ENCODE measurements at regions not wholly inside any gene's neighbourhood (a gene's known extent, or its start where the extent isn't known, plus 50 kb on each side); places are given as distances from the start of the nearest gene placed in this dataset.

- no peak for ATAC-seq
These were observed 1066.5 kb downstream of the SORCS3 start for GRCh38 chr10:105707603-105708002.

GRCh38 chr10:105706281-105707026 lies 1065.4 kb downstream of the SORCS3 start:
- no peak for ATAC-seq

- ATAC-seq = no peak
These were observed 1061.1 kb downstream of the SORCS3 start for GRCh38 chr10:105702211-105702610.

GRCh38 chr10:105700218-105700617 lies 1059.1 kb downstream of the SORCS3 start:
- ATAC-seq = no peak

- no peak for ATAC-seq
These were observed 1058.4 kb downstream of the SORCS3 start for GRCh38 chr10:105699504-105699903.

GRCh38 chr10:105698592-105698991 lies 1057.5 kb downstream of the SORCS3 start:
- no peak for ATAC-seq

GRCh38 chr10:105697290-105697780 lies 1056.2 kb downstream of the SORCS3 start:
- no peak for ATAC-seq

GRCh38 chr10:105691811-105692210 lies 1050.7 kb downstream of the SORCS3 start:
- no peak for ATAC-seq

GRCh38 chr10:105682911-105683310 lies 1041.8 kb downstream of the SORCS3 start:
- ATAC-seq = no peak

GRCh38 chr10:105681051-105681450 lies 1040.0 kb downstream of the SORCS3 start:
- ATAC-seq = no peak

- no peak for ATAC-seq
These were observed 1038.7 kb downstream of the SORCS3 start for GRCh38 chr10:105679781-105680180.

GRCh38 chr10:105675333-105675732 lies 1034.2 kb downstream of the SORCS3 start:
- ATAC-seq = no peak

GRCh38 chr10:105674448-105674847 lies 1033.4 kb downstream of the SORCS3 start:
- ATAC-seq = no peak

- ATAC-seq = no peak
These were observed 1017.6 kb downstream of the SORCS3 start for GRCh38 chr10:105658696-105659095.

GRCh38 chr10:105656856-105657255 lies 1015.8 kb downstream of the SORCS3 start:
- no peak for ATAC-seq

GRCh38 chr10:105650306-105650705 lies 1009.2 kb downstream of the SORCS3 start:
- no peak for ATAC-seq

GRCh38 chr10:105647354-105647753 lies 1006.3 kb downstream of the SORCS3 start:
- ATAC-seq = no peak

GRCh38 chr10:105644978-105645377 lies 1003.9 kb downstream of the SORCS3 start:
- no peak for ATAC-seq

- ATAC-seq = no peak
These were observed 1003.5 kb downstream of the SORCS3 start for GRCh38 chr10:105644559-105644958.

- no peak for ATAC-seq
These were observed 1003.0 kb downstream of the SORCS3 start for GRCh38 chr10:105644091-105644490.

GRCh38 chr10:105643660-105644059 lies 1002.6 kb downstream of the SORCS3 start:
- no peak for ATAC-seq

GRCh38 chr10:105634281-105634680 lies 993.2 kb downstream of the SORCS3 start:
- no peak for ATAC-seq

GRCh38 chr10:105615715-105616365 lies 974.8 kb downstream of the SORCS3 start:
- no peak for ATAC-seq

- ATAC-seq = no peak
These were observed 970.2 kb downstream of the SORCS3 start for GRCh38 chr10:105611244-105611798.

Data from activated CD4-positive, CD25-positive, alpha-beta regulatory T cell treated with anti-CD3 and anti-CD28 coated beads, Interleukin-2, amount 50 U/mL, for 24 hours (primary cell).